ENCODE measurements at regions not wholly inside any gene's neighbourhood (a gene's known extent, or its start where the extent isn't known, plus 50 kb on each side); places are given as distances from the start of the nearest gene placed in this dataset.

- H3K4me3 ChIP-seq (ENCODE audit: low read depth, low read length), result no peak overlapping the region
Observed at GRCh38 chr1:63027176-63027575, 243.2 kb downstream of the ATG4C start.

GRCh38 chr1:63032171-63032570 is 248.2 kb downstream of the ATG4C start:
- H3K4me3 ChIP-seq (ENCODE audit: low read depth, low read length), result no peak overlapping the region
- no peak for TF ChIP-seq CTCF (IDR thresholded peaks at IDR 0.05; ENCODE audit: borderline replicate concordance, insufficient read depth, low read depth, low read length)

More at GRCh38 chr1:63027176-63027575, 243.2 kb downstream of the ATG4C start:
- no peak for TF ChIP-seq CTCF (IDR thresholded peaks at IDR 0.05; ENCODE audit: borderline replicate concordance, insufficient read depth, low read depth, low read length)

- H3K4me3 ChIP-seq (ENCODE audit: low read depth, low read length), result no peak overlapping the region
- no peak for TF ChIP-seq CTCF (IDR thresholded peaks at IDR 0.05; ENCODE audit: borderline replicate concordance, insufficient read depth, low read depth, low read length)
Observed at GRCh38 chr1:63033211-63033610, 249.3 kb downstream of the ATG4C start.

- no peak for TF ChIP-seq CTCF (IDR thresholded peaks at IDR 0.05; ENCODE audit: borderline replicate concordance, insufficient read depth, low read depth, low read length)
- H3K4me3 ChIP-seq (ENCODE audit: low read depth, low read length), result no peak overlapping the region
Observed at GRCh38 chr1:63034256-63034655, 250.3 kb downstream of the ATG4C start.

GRCh38 chr1:63038586-63038985 is 254.7 kb downstream of the ATG4C start:
- H3K4me3 ChIP-seq (ENCODE audit: low read depth, low read length), result no peak overlapping the region
- TF ChIP-seq CTCF (IDR thresholded peaks at IDR 0.05; ENCODE audit: borderline replicate concordance, insufficient read depth, low read depth, low read length), result no peak

- TF ChIP-seq CTCF (IDR thresholded peaks at IDR 0.05; ENCODE audit: borderline replicate concordance, insufficient read depth, low read depth, low read length), result no peak
- H3K4me3 ChIP-seq (ENCODE audit: low read depth, low read length), result no peak overlapping the region
Observed at GRCh38 chr1:63041660-63042059, 257.7 kb downstream of the ATG4C start.

- no peak for TF ChIP-seq CTCF (IDR thresholded peaks at IDR 0.05; ENCODE audit: borderline replicate concordance, insufficient read depth, low read depth, low read length)
- no peak overlapping the region for H3K4me3 ChIP-seq (ENCODE audit: low read depth, low read length)
Observed at GRCh38 chr1:63042278-63042677, 258.3 kb downstream of the ATG4C start.

Data from GM12875 (cell line).